ENCODE measurements at regions not wholly inside any gene's neighbourhood (a gene's known extent, or its start where the extent isn't known, plus 50 kb on each side); places are given as distances from the start of the nearest gene placed in this dataset.

DNA sequence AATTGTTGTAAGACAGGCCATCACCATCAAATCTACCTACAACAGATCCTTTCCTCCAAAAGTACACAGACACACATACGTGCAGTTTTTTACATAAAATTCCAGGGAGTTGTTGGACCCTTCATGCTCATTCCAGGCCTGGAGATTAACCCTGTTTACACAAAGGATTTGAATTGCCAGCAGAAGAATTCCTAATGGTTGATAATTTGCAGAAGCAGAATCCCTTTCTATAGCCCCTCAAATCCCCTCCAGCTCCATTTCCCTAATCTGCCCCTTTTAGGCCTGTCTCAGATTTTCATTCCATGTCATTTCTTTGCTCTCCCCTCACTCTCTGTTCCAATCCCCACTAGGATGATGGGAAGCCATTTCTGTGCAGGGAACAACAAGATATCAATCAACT lies 102.9 kb upstream of the TOX3 start:
- H2AK5ac ChIP-seq (ENCODE audit: low read depth, low read length): no peak overlapping the region
- no peak overlapping the region for H3K4ac ChIP-seq (ENCODE audit: low read length)
- H3K79me1 ChIP-seq (ENCODE audit: low read depth, low read length): no peaks in the 10 kb centered on the region
- H3K14ac ChIP-seq (ENCODE audit: low read length): no peak overlapping the region
- H2BK15ac ChIP-seq (ENCODE audit: low read length): no peak overlapping the region
- H2BK120ac ChIP-seq (ENCODE audit: low read depth, low read length): no peak overlapping the region
- no peak overlapping the region for H3K27ac ChIP-seq (replicated peaks; ENCODE audit: low read length)
- H3K4me3 ChIP-seq (ENCODE audit: low read length in 2 of 2): no peak overlapping the region
- H4K91ac ChIP-seq (ENCODE audit: low read depth, low read length, poor library complexity): no peak overlapping the region
- H3K9ac ChIP-seq (ENCODE audit: low read depth, low read length, poor library complexity): no peak overlapping the region
- no peak overlapping the region for H3K18ac ChIP-seq (ENCODE audit: low read length)
- peaks cover 0 to 3% of the 10 kb centered on the region in 2 donors for H3K9me3 ChIP-seq (replicated peaks in 1 of 2; ENCODE audit: control insufficient read depth in 2 of 2, insufficient read depth in 1 of 2, low read depth in 1 of 2, low read length in 2 of 2)
- H3K23ac ChIP-seq (ENCODE audit: low read depth, low read length, poor library complexity): no peak overlapping the region
- H3K4me2 ChIP-seq (ENCODE audit: insufficient read depth, low read length, poor library complexity, severe bottlenecking): no peak overlapping the region
- no peak overlapping the region for H4K8ac ChIP-seq (ENCODE audit: low read depth, low read length)
- DNase-seq (ENCODE audit: low spot score): no peak
- H3K4me1 ChIP-seq (ENCODE audit: control insufficient read depth in 2 of 2, insufficient read depth in 1 of 2, low read depth in 1 of 2, low read length in 2 of 2): peaks cover 0 to 12% of the 10 kb centered on the region in 2 donors
- no peaks in the 10 kb centered on the region for H3K36me3 ChIP-seq (replicated peaks in 1 of 2; ENCODE audit: control insufficient read depth in 2 of 2, insufficient read depth in 2 of 2, low read length in 2 of 2)
- H3K27me3 ChIP-seq (ENCODE audit: control insufficient read depth in 3 of 3, insufficient read depth in 3 of 3, low read depth in 1 of 3, low read length in 3 of 3): no peaks in the 10 kb centered on the region
- no CpG with 5 or more reads among the region's 1 CpG for WGBS, 2 donors (ENCODE audit: extremely low coverage in 2 of 2, insufficient read length in 2 of 2, insufficient replicate concordance in 1 of 2)
- no peak overlapping the region for H2BK12ac ChIP-seq (ENCODE audit: low read length)
- H2BK5ac ChIP-seq (ENCODE audit: low read length): no peak overlapping the region
- peak overlapping the region; percentile 30 for H2AFZ ChIP-seq (ENCODE audit: low read length)

DNA sequence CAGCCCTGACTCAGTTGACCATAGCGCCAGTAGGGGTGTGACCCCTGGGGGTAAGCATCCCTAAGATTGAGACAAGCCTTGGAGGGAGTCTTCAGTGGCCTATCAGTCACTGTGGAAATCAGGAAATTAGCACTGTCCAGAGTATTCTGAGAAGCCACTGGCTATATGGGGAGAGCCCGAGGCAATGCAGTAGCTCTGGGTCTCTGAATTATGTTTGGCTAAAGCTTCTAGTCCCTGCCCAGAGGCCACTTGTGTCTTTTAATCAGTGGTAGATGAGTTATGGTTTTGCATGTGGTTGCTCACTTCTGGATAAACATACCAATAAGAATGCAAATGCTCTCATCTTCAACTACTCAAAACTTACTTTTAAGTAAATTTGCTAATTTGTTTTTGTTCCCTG lies 100.6 kb upstream of the TOX3 start:
- no peak for DNase-seq (ENCODE audit: low spot score)
- Histone ChIP-seq H3K9me3 (replicated peaks in 1 of 2; ENCODE audit: control insufficient read depth in 2 of 2, insufficient read depth in 1 of 2, low read depth in 1 of 2, low read length in 2 of 2) (peaks cover 0 to 3% of the 10 kb centered on the region in 2 donors), H3K27ac (replicated peaks; ENCODE audit: low read length) (no peak overlapping the region), H3K23ac (ENCODE audit: low read depth, low read length, poor library complexity) (no peak overlapping the region), H2BK15ac (ENCODE audit: low read length) (no peak overlapping the region), H4K8ac (ENCODE audit: low read depth, low read length) (no peak overlapping the region), H2BK120ac (ENCODE audit: low read depth, low read length) (no peak overlapping the region), H3K18ac (ENCODE audit: low read length) (no peak overlapping the region), H4K91ac (ENCODE audit: low read depth, low read length, poor library complexity) (no peak overlapping the region), H3K14ac (ENCODE audit: low read length) (no peak overlapping the region), H2BK5ac (ENCODE audit: low read length) (no peak overlapping the region), H3K36me3 (replicated peaks in 1 of 2; ENCODE audit: control insufficient read depth in 2 of 2, insufficient read depth in 2 of 2, low read length in 2 of 2) (no peaks in the 10 kb centered on the region), H3K27me3 (ENCODE audit: control insufficient read depth in 3 of 3, insufficient read depth in 3 of 3, low read depth in 1 of 3, low read length in 3 of 3) (no peaks in the 10 kb centered on the region), H3K4ac (ENCODE audit: low read length) (no peak overlapping the region), H2AFZ (ENCODE audit: low read length) (peak overlapping the region; percentile 15), H3K79me1 (ENCODE audit: low read depth, low read length) (no peaks in the 10 kb centered on the region), H3K4me3 (ENCODE audit: low read length in 2 of 2) (no peak overlapping the region), H2AK5ac (ENCODE audit: low read depth, low read length) (no peak overlapping the region), H2BK12ac (ENCODE audit: low read length) (no peak overlapping the region), H3K4me2 (ENCODE audit: insufficient read depth, low read length, poor library complexity, severe bottlenecking) (no peak overlapping the region), H3K4me1 (ENCODE audit: control insufficient read depth in 2 of 2, insufficient read depth in 1 of 2, low read depth in 1 of 2, low read length in 2 of 2) (peaks cover 0 to 12% of the 10 kb centered on the region in 2 donors), H3K9ac (ENCODE audit: low read depth, low read length, poor library complexity) (no peak overlapping the region)
- WGBS, 2 donors (ENCODE audit: extremely low coverage in 2 of 2, insufficient read length in 2 of 2, insufficient replicate concordance in 1 of 2): no CpG with 5 or more reads among the region's 2 CpGs

DNA sequence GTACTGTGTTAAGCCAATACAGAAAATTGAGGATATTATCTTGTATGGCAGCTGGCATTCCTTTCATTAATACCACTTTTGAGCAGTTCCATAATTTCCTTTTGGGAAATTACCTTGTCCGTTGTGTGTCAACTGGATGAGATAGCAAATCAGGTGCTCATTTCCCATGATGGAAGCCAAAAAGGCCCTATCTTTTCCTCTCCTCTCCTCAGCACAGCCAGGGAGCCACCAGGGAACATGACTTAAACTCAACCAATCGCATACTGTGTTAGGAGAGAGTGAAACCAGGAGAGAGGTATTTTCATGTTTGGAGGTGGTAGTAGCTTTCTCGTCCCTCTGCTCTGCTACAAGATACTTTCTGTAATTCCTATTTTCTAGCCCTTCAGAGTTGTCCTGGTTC lies 96.1 kb upstream of the TOX3 start:
- Histone ChIP-seq H3K9ac (ENCODE audit: low read depth, low read length, poor library complexity) (no peak overlapping the region), H2AFZ (ENCODE audit: low read length) (no peak overlapping the region), H3K4me1 (ENCODE audit: control insufficient read depth in 2 of 2, insufficient read depth in 1 of 2, low read depth in 1 of 2, low read length in 2 of 2) (peaks cover 0 to 10% of the 10 kb centered on the region in 2 donors), H3K18ac (ENCODE audit: low read length) (no peak overlapping the region), H3K14ac (ENCODE audit: low read length) (no peak overlapping the region), H3K4ac (ENCODE audit: low read length) (no peak overlapping the region), H2BK120ac (ENCODE audit: low read depth, low read length) (no peak overlapping the region), H3K27ac (replicated peaks; ENCODE audit: low read length) (no peak overlapping the region), H2BK5ac (ENCODE audit: low read length) (no peak overlapping the region), H2BK15ac (ENCODE audit: low read length) (no peak overlapping the region), H4K91ac (ENCODE audit: low read depth, low read length, poor library complexity) (no peak overlapping the region), H3K79me1 (ENCODE audit: low read depth, low read length) (no peaks in the 10 kb centered on the region), H3K9me3 (replicated peaks in 1 of 2; ENCODE audit: control insufficient read depth in 2 of 2, insufficient read depth in 1 of 2, low read depth in 1 of 2, low read length in 2 of 2) (peaks cover 0 to 3% of the 10 kb centered on the region in 2 donors), H2BK12ac (ENCODE audit: low read length) (no peak overlapping the region), H3K27me3 (ENCODE audit: control insufficient read depth in 3 of 3, insufficient read depth in 3 of 3, low read depth in 1 of 3, low read length in 3 of 3) (no peaks in the 10 kb centered on the region), H2AK5ac (ENCODE audit: low read depth, low read length) (no peak overlapping the region), H3K4me3 (ENCODE audit: low read length in 2 of 2) (no peak overlapping the region), H4K8ac (ENCODE audit: low read depth, low read length) (no peak overlapping the region), H3K23ac (ENCODE audit: low read depth, low read length, poor library complexity) (no peak overlapping the region), H3K4me2 (ENCODE audit: insufficient read depth, low read length, poor library complexity, severe bottlenecking) (no peak overlapping the region), H3K36me3 (replicated peaks in 1 of 2; ENCODE audit: control insufficient read depth in 2 of 2, insufficient read depth in 2 of 2, low read length in 2 of 2) (no peaks in the 10 kb centered on the region)
- no CpG with 5 or more reads among the region's 3 CpGs for WGBS, 2 donors (ENCODE audit: extremely low coverage in 2 of 2, insufficient read length in 2 of 2, insufficient replicate concordance in 1 of 2)
- no peak for DNase-seq (ENCODE audit: low spot score)

DNA sequence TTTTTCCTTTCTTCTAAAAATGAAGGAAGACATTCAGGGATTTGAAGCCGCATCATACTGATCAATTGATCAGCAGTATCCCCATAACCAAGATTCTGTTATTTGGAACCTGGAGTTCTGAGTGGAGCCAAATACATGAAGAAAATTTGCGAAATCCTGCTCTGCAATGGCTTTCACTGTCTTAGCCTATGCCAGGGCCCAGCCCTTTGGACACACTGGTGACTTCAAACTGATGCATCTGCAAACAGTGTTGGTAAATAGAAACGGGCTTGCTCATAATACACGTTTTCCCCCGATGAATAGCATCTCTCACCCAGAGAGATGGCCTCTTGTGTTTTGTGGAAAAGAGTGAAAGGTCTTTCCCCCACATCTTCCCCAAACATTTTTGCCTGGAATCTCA lies 87.6 kb upstream of the TOX3 start:
- Histone ChIP-seq H3K4me2 (ENCODE audit: insufficient read depth, low read length, poor library complexity, severe bottlenecking) (no peak overlapping the region), H3K9ac (ENCODE audit: low read depth, low read length, poor library complexity) (no peak overlapping the region), H3K18ac (ENCODE audit: low read length) (no peak overlapping the region), H3K23ac (ENCODE audit: low read depth, low read length, poor library complexity) (no peak overlapping the region), H3K9me3 (replicated peaks in 1 of 2; ENCODE audit: control insufficient read depth in 2 of 2, insufficient read depth in 1 of 2, low read depth in 1 of 2, low read length in 2 of 2) (peaks cover 1 to 11% of the 10 kb centered on the region in 2 donors), H3K4ac (ENCODE audit: low read length) (no peak overlapping the region), H2BK120ac (ENCODE audit: low read depth, low read length) (no peak overlapping the region), H3K4me3 (ENCODE audit: low read length in 2 of 2) (no peak overlapping the region), H3K79me1 (ENCODE audit: low read depth, low read length) (no peaks in the 10 kb centered on the region), H3K27ac (replicated peaks; ENCODE audit: low read length) (no peak overlapping the region), H2BK5ac (ENCODE audit: low read length) (no peak overlapping the region), H2AFZ (ENCODE audit: low read length) (peak overlapping the region; percentile 33), H3K4me1 (ENCODE audit: control insufficient read depth in 2 of 2, insufficient read depth in 1 of 2, low read depth in 1 of 2, low read length in 2 of 2) (peaks cover 0 to 15% of the 10 kb centered on the region in 2 donors), H4K91ac (ENCODE audit: low read depth, low read length, poor library complexity) (no peak overlapping the region), H2BK15ac (ENCODE audit: low read length) (no peak overlapping the region), H3K27me3 (ENCODE audit: control insufficient read depth in 3 of 3, insufficient read depth in 3 of 3, low read depth in 1 of 3, low read length in 3 of 3) (no peaks in the 10 kb centered on the region), H3K14ac (ENCODE audit: low read length) (no peak overlapping the region), H2BK12ac (ENCODE audit: low read length) (no peak overlapping the region), H4K8ac (ENCODE audit: low read depth, low read length) (no peak overlapping the region), H3K36me3 (replicated peaks in 1 of 2; ENCODE audit: control insufficient read depth in 2 of 2, insufficient read depth in 2 of 2, low read length in 2 of 2) (no peaks in the 10 kb centered on the region), H2AK5ac (ENCODE audit: low read depth, low read length) (no peak overlapping the region)
- no CpG with 5 or more reads among the region's 5 CpGs for WGBS, 2 donors (ENCODE audit: extremely low coverage in 2 of 2, insufficient read length in 2 of 2, insufficient replicate concordance in 1 of 2)
- no peak for DNase-seq (ENCODE audit: low spot score)

Data from neuronal stem cell (in vitro differentiated cells).